Sigmoid colon (tissue), 6 donors: ENCODE measurements at regions not wholly inside any gene's neighbourhood (a gene's known extent, or its start where the extent isn't known, plus 50 kb on each side); places are given as distances from the start of the nearest gene placed in this dataset.

Experiments used
- DNase-seq: peaks from one replicate; pipeline ENCODE4 v3.0.0-alpha.2; 2019
- H3K27ac ChIP-seq, 4 donors: fragments of 200-600 bp; sonication (generic); one replicate each; pipeline ENCODE4 v1.5.1; 2016 to 2019; ENCODE audit warnings: mild to moderate bottlenecking in 1 of 4
- H3K27me3 ChIP-seq, 3 donors: fragments of 200-600 bp; sonication (generic); one replicate each; pipeline ENCODE4 v1.5.1; 2019; ENCODE audit warnings: mild to moderate bottlenecking in 1 of 3
- H3K36me3 ChIP-seq, 4 donors: fragments of 200-600 bp; sonication (generic); one replicate each; pipeline ENCODE4 v1.5.1; 2016 to 2019
- H3K4me1 ChIP-seq, 4 donors: fragments of 200-600 bp; sonication (generic); one replicate each; pipeline ENCODE4 v1.5.1; 2017 to 2019
- H3K4me3 ChIP-seq, 4 donors: fragments of 200-600 bp; sonication (generic); one replicate each; pipeline ENCODE4 v1.5.1; 2017 to 2019; ENCODE audit warnings: mild to moderate bottlenecking in 2 of 4, moderate library complexity in 1 of 4
- H3K9me3 ChIP-seq, 4 donors: fragments of 200-600 bp in 3 of 4; sonication (generic) in 3 of 4; one replicate each; pipeline versions ENCODE4 v1.5.1 to v1.6.1; 2013 to 2019
- CTCF ChIP-seq, 4 experiments: fragments of 450-650 bp in 3 of 4; fragments of 200-600 bp in 1 of 4; IDR thresholded peaks; one replicate each; pipeline ENCODE4 v1.5.1; 2016 to 2019; ENCODE audit warnings: antibody characterized with exemption in 4 of 4, mild to moderate bottlenecking in 3 of 4, moderate library complexity in 2 of 4
- EP300 ChIP-seq, 4 donors: sonication (generic); formaldehyde crosslinking; IDR thresholded peaks; one replicate each; pipeline ENCODE4 v1.6.1; 2017; ENCODE audit warnings: antibody characterized with exemption in 4 of 4
- POLR2A ChIP-seq, 2 donors: fragments of 450-650 bp; IDR thresholded peaks; one replicate each; pipeline ENCODE4 v1.6.1; 2016; ENCODE audit warnings: antibody characterized with exemption in 2 of 2, mild to moderate bottlenecking in 2 of 2, moderate library complexity in 2 of 2
- POLR2AphosphoS5 ChIP-seq, 4 donors: sonication (generic); formaldehyde crosslinking; IDR thresholded peaks; one replicate each; pipeline ENCODE4 v1.6.1; 2017; ENCODE audit warnings: antibody characterized with exemption in 4 of 4
- WGBS, 2 donors: extraction: QIAGEN DNeasy Blood & Tissue Kit; methylation state at CpG; one replicate each; pipeline ENCODE4 v1.1.7; 2013; 5-methylcytosine and 5-hydroxymethylcytosine counted together
- intact Hi-C: fragments of 100-400 bp; cut with DNase I; formaldehyde crosslinking; loops from one replicate; pipeline ENCODE4 v1.15.1; 2023
- small RNA-seq, 3 donors: library from RNA; depleted of rRNA; stranded (forward); fragments of <200 nt; gene quantifications; one replicate each; pipeline ENCODE3, GENCODE V24; 2016
- donor health status: healthy with polysubstance abuse.
- donor health status: healthy.

DNA sequence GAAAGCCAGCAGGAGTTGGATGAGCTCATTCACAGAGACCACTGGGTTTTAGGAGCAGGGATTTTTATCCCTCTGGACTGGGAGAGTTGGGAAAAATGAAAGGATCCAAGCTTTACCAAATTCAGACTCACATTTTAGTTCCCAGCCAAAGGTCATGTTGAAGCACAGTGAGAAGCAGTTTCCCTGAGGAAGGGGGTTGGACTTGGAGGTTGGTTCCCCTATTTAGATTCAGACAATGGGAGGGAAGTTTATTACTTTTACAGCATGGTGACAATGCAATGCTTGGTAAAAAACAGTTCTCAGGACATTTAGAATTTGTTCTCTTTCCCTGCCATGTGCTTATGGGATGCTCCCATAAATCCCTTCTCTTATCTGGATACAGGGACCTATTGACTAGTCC lies 57.3 kb upstream of the ZNF648 start:
- no peaks in the 10 kb centered on the region for H3K4me1 ChIP-seq
- intact Hi-C loops: no loop called here
- DNase-seq: no peak

GRCh38 chr1:182114627-182115023 lies 53.1 kb upstream of the ZNF648 start:
- TF ChIP-seq POLR2A (IDR thresholded peaks at IDR 0.05) (no peak), EP300 (IDR thresholded peaks at IDR 0.05) (no peak), CTCF (IDR thresholded peaks at IDR 0.05) (no peak), POLR2AphosphoS5 (IDR thresholded peaks at IDR 0.05) (no peak)
- Histone ChIP-seq H3K4me1 (no peaks in the 10 kb centered on the region), H3K27ac (no peak overlapping the region), H3K9me3 (no peaks in the 10 kb centered on the region), H3K27me3 (peaks cover 0 to 11% (median 0%) of the 10 kb centered on the region in 3 donors), H3K4me3 (no peak overlapping the region), H3K36me3 (no peaks in the 10 kb centered on the region)
- WGBS, 2 donors: 63 to 80% methylated on average over 9 of the region's 9 CpGs
- no peak for DNase-seq
- intact Hi-C loops: no loop called here

More for the DNA sequence above, 57.3 kb upstream of the ZNF648 start:
- TF ChIP-seq EP300 (IDR thresholded peaks at IDR 0.05) (no peak), POLR2AphosphoS5 (IDR thresholded peaks at IDR 0.05) (no peak), POLR2A (IDR thresholded peaks at IDR 0.05) (no peak), CTCF (IDR thresholded peaks at IDR 0.05) (no peak)
- no peak overlapping the region for H3K27ac ChIP-seq
- no peaks in the 10 kb centered on the region for H3K36me3 ChIP-seq
- no peaks in the 10 kb centered on the region for H3K9me3 ChIP-seq
- H3K4me3 ChIP-seq: no peak overlapping the region
- peaks cover 0 to 11% (median 0%) of the 10 kb centered on the region in 3 donors for H3K27me3 ChIP-seq

GRCh38 chr1:182113879-182114626 lies 52.5 kb upstream of the ZNF648 start:
- Histone ChIP-seq H3K9me3 (no peaks in the 10 kb centered on the region), H3K4me1 (no peaks in the 10 kb centered on the region), H3K27ac (no peak overlapping the region), H3K27me3 (peaks cover 0 to 11% (median 0%) of the 10 kb centered on the region in 3 donors), H3K4me3 (no peak overlapping the region), H3K36me3 (no peaks in the 10 kb centered on the region)
- WGBS, 2 donors: 39 to 46% methylated on average over 9 of the region's 9 CpGs
- intact Hi-C loops: no loop called here
- no peak for DNase-seq
- TF ChIP-seq EP300 (IDR thresholded peaks at IDR 0.05): no peak
- no peak for TF ChIP-seq POLR2AphosphoS5 (IDR thresholded peaks at IDR 0.05)
- no peak for TF ChIP-seq CTCF (IDR thresholded peaks at IDR 0.05)
- no peak for TF ChIP-seq POLR2A (IDR thresholded peaks at IDR 0.05)

DNA sequence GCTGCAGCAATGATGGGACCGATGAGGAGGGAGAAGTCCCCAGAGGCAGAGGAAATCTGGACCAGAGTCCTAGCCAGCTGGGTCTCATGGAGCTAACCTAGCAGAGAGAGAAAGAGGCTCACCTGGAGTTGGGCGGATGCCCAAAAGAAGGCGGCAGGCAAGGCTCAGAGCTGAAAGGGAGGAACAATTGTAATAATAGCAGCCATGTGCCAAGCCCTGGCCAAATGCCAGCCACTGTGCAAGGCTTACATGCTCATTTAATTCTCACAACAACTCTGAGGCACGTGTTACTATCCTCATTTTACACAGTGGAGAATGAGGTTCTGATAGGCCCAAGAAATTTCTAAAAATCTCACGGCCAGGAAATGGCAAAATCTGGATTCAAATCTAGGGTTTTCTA lies 50.0 kb upstream of the ZNF648 start:
- no peak overlapping the region for H3K27ac ChIP-seq
- TF ChIP-seq EP300 (IDR thresholded peaks at IDR 0.05): no peak
- WGBS, 2 donors: 50 to 74% methylated on average over 5 of the region's 5 CpGs

More for the DNA sequence above, 50.0 kb upstream of the ZNF648 start:
- peaks cover 0 to 10% (median 0%) of the 10 kb centered on the region in 3 donors for H3K27me3 ChIP-seq
- no peak for DNase-seq
- H3K36me3 ChIP-seq: no peaks in the 10 kb centered on the region
- H3K4me3 ChIP-seq: no peak overlapping the region
- H3K4me1 ChIP-seq: no peaks in the 10 kb centered on the region
- intact Hi-C loops: no loop called here
- peaks cover 0 to 1% (median 0%) of the 10 kb centered on the region in 4 donors for H3K9me3 ChIP-seq

Small RNAs in the stretch of these regions (small RNA-seq; reads per million reads assigned to genes)
- 0 reads per million in 3 donors for gene RNU6-152P
